ENCODE measurements at regions not wholly inside any gene's neighbourhood (a gene's known extent, or its start where the extent isn't known, plus 50 kb on each side); places are given as distances from the start of the nearest gene placed in this dataset.

GRCh38 chr12:43114316-43114715, 437.7 kb downstream of the ADAMTS20 start:
- no peaks in the 10 kb centered on the region for H3K27me3 ChIP-seq
- FAIRE-seq (no peak), ATAC-seq (no peak), DNase-seq (no peak)
- no peaks in the 10 kb centered on the region for H3K36me3 ChIP-seq
- intact Hi-C loops (cut with DNase I), result no loop called here
- TF ChIP-seq CTCF (IDR thresholded peaks at IDR 0.05), result no peak
- no peak overlapping the region for H3K4me3 ChIP-seq
- WGBS, 2 donors, result 78 to 88% methylated on average over 3 of the region's 3 CpGs
- H3K4me1 ChIP-seq, result no peaks in the 10 kb centered on the region
- H3K27ac ChIP-seq, result no peak overlapping the region
- no peaks in the 10 kb centered on the region for H3K9me3 ChIP-seq

GRCh38 chr12:43113616-43114015, 438.4 kb downstream of the ADAMTS20 start:
- ATAC-seq (no peak), FAIRE-seq (no peak), DNase-seq (no peak)
- Histone ChIP-seq H3K27me3 (no peaks in the 10 kb centered on the region), H3K27ac (no peak overlapping the region), H3K4me3 (no peak overlapping the region), H3K4me1 (no peaks in the 10 kb centered on the region), H3K36me3 (no peaks in the 10 kb centered on the region), H3K9me3 (no peaks in the 10 kb centered on the region)
- intact Hi-C loops (cut with DNase I), result no loop called here
- TF ChIP-seq CTCF (IDR thresholded peaks at IDR 0.05), result no peak
- WGBS, 2 donors, result 65% methylated on average over 4 of the region's 4 CpGs

GRCh38 chr12:43113135-43113534, 438.9 kb downstream of the ADAMTS20 start:
- 80 to 88% methylated on average over 2 of the region's 2 CpGs for WGBS, 2 donors
- no peaks in the 10 kb centered on the region for H3K36me3 ChIP-seq
- no peak overlapping the region for H3K27ac ChIP-seq
- ATAC-seq, result peak in 1 of 4 donors; percentile 43
- no peaks in the 10 kb centered on the region for H3K27me3 ChIP-seq
- FAIRE-seq, result no peak
- no peak for TF ChIP-seq CTCF (IDR thresholded peaks at IDR 0.05)
- intact Hi-C loops (cut with DNase I), result no loop called here
- H3K4me3 ChIP-seq, result no peak overlapping the region
- H3K9me3 ChIP-seq, result no peaks in the 10 kb centered on the region
- H3K4me1 ChIP-seq, result no peaks in the 10 kb centered on the region
- DNase-seq, result no peak

- 43 to 52% methylated on average over 8 of the region's 8 CpGs for WGBS, 2 donors
- Histone ChIP-seq H3K36me3 (no peaks in the 10 kb centered on the region), H3K4me3 (no peak overlapping the region), H3K27me3 (no peaks in the 10 kb centered on the region), H3K27ac (no peak overlapping the region), H3K4me1 (no peaks in the 10 kb centered on the region), H3K9me3 (no peaks in the 10 kb centered on the region)
- FAIRE-seq, result no peak
- TF ChIP-seq CTCF (IDR thresholded peaks at IDR 0.05), result no peak
- no peak for DNase-seq
- intact Hi-C loops (cut with DNase I), result no loop called here
- peak in 2 of 4 donors; percentile 30 to 37 for ATAC-seq
These were observed 439.7 kb downstream of the ADAMTS20 start for GRCh38 chr12:43112101-43112920.

GRCh38 chr12:43111608-43112007, 440.4 kb downstream of the ADAMTS20 start:
- FAIRE-seq, result no peak
- 56 to 62% methylated on average over 6 of the region's 6 CpGs for WGBS, 2 donors
- intact Hi-C loops (cut with DNase I), result no loop called here

More at GRCh38 chr12:43111608-43112007, 440.4 kb downstream of the ADAMTS20 start:
- Histone ChIP-seq H3K9me3 (no peaks in the 10 kb centered on the region), H3K27ac (no peak overlapping the region), H3K4me3 (no peak overlapping the region), H3K4me1 (no peaks in the 10 kb centered on the region), H3K36me3 (no peaks in the 10 kb centered on the region), H3K27me3 (no peaks in the 10 kb centered on the region)
- no peak for DNase-seq
- no peak for TF ChIP-seq CTCF (IDR thresholded peaks at IDR 0.05)
- no peak for ATAC-seq
